ENCODE measurements at regions not wholly inside any gene's neighbourhood (a gene's known extent, or its start where the extent isn't known, plus 50 kb on each side); places are given as distances from the start of the nearest gene placed in this dataset.
"Not testable (repeated sequence)": the region's sequence is repeated elsewhere in the genome, so short reads cannot be mapped to it uniquely, and the experiment has no call there.

GRCh38 chr12:34097213-34097612 lies 74.9 kb downstream of the ALG10 start:
- DNase-seq = no peak

GRCh38 chr12:34105392-34105933 lies 83.2 kb downstream of the ALG10 start:
- no peak for DNase-seq

DNA sequence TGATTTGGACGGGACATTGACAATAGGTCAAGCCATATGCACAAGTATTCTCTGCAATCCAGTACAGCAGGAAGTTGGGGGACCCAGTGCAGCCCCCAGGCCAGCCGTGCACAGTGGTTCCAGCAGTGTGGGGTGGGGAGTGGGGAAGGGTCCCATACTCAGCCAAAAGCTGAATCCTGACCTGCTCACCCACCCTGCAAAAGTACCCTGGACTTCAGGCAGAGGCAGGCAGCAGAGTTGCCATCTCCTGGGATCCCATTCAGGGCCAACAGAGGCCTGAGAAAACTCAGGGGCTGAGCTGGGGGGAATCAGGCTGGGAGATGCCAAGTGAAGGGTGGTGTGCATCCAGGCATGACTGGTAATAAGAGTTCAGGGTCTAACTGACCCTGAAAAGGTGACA lies 83.9 kb downstream of the ALG10 start:
- DNase-seq = no peak

- DNase-seq = no peak
These were observed 84.7 kb downstream of the ALG10 start for GRCh38 chr12:34107016-34107415.

DNA sequence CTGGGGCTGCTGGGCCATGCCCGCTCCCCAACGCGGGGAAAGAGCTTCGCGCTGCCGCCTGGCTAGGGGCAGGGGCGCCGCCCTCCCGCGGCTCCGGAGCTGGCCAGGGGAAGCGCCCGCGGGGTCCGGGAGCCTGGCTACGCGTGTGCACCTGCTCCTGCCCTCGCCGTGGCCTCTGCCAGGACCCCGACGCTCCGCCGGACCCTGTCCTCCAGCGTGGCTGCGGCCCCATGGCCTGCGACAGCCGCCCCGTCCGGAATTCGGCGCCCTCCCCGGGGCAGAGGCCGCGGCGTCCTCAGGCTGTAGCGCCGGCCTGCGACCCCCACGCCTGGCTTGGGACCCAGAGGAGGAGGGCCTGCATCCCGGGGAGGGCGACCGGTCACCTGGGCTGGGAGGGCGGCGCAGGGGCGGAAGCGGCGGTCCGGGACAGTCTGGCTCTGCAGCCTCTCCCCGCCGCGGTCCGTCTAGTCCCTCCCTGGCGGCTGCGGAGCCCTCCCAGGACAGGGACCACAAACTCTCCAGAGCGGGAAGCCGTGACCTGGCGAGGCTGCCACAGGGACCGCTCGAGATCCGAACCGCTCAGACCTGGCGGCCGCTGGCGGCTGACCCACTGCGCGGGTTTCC lies 85.6 kb downstream of the ALG10 start:
- DNase-seq = no peak

- no peak for DNase-seq
These were observed 86.1 kb downstream of the ALG10 start for GRCh38 chr12:34108405-34108803.

DNA sequence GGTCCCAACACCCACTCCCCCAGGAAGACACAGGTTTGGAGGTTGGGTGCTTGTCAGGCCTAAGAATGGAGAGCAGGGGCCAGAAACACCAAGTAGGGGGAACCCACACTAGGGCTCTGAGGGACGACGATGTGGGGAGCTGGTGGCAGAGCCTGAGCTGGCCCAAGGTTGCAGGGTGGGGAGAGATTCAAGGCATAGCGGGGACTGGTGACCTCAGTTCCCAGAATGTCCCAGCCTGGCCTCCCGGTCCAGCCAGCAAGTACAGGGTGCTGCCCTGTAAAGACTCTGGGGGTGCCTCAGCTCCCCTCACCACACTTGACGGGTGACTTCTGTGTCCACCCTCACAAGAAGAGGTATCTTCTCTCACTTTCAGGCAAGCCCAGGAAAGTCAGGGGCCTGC lies 86.7 kb downstream of the ALG10 start:
- no peak for DNase-seq

GRCh38 chr12:34109390-34109789 lies 87.1 kb downstream of the ALG10 start:
- DNase-seq = no peak

DNA sequence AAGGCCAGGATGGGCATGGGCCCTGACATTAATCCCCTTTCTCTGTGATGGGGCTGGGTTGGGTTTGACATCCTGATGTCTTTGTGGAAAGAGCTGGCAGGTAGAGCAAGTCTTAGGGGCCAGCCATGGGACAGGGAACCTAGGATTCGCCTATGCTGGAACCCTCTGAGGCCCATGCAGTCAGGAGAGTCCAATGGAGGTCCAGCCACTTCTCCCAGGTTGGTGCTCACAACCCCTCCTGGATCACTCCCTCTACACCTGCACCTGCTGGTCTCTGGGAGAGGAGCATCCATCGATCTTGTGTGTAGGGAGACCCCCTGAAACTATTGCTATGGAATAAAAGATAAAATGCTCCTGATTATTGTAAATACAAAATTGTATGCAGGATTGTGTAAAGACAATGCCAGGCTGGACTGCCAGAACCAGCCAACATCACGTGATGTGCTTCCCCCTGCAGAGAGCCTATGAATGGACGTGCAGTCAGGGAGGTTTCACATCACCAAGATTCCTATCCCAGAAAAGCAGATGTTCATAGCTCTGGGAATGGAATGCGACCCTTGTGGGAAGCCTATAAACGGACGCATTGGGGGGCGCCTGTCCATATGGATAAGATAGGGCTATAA lies 87.7 kb downstream of the ALG10 start:
- DNase-seq = not testable (repeated sequence)

- no peak for DNase-seq
These were observed 97.1 kb downstream of the ALG10 start for GRCh38 chr12:34119366-34119765.

GRCh38 chr12:34121360-34121759 lies 99.1 kb downstream of the ALG10 start:
- DNase-seq = no peak

GRCh38 chr12:34123092-34123491 lies 100.8 kb downstream of the ALG10 start:
- DNase-seq = peak; percentile 64

DNA sequence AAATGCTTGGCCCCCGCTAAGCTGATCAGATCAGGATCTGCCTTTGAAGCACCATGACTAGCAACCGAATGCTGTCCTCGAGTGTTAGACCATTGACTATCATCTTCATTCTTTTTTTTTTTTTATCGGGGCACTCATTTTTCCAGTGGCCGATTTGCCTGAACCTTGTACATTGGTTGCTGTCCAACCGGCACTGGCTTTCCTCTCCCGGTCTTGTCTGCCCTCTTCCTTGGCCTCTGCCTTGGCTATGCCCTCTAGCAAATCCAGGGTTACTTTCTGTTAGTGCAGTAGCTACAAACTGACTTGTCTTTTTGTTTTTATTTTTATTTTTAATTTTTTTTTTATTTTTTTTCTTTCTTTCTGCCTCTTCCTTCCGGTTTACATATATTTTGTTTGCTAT lies 102.3 kb downstream of the ALG10 start:
- no peak for DNase-seq

GRCh38 chr12:34126239-34126641 lies 103.9 kb downstream of the ALG10 start:
- DNase-seq = peak; percentile 22

- DNase-seq = no peak
These were observed 104.5 kb downstream of the ALG10 start for GRCh38 chr12:34126805-34127204.

DNA sequence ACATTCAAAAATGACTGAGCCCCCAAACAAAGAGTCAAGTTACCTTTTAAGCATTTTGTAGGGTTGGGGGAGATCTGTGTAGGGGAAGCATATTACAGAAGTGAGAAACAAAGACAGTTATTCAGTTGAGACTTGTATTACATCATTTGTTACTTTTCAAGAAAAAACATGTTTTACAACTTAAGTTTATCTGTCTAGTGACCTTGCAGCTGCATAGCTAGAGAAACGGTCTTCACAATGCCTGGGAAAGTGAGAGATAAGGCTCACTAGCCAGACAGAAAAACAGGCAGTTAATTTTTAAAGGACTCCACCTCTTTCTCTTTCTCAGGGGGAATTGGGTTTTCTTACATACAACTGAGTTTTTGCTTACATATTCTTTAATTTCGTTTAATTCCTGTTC lies 105.1 kb downstream of the ALG10 start:
- DNase-seq = not testable (repeated sequence)

GRCh38 chr12:34142430-34142829 lies 120.1 kb downstream of the ALG10 start:
- DNase-seq = no peak

DNA sequence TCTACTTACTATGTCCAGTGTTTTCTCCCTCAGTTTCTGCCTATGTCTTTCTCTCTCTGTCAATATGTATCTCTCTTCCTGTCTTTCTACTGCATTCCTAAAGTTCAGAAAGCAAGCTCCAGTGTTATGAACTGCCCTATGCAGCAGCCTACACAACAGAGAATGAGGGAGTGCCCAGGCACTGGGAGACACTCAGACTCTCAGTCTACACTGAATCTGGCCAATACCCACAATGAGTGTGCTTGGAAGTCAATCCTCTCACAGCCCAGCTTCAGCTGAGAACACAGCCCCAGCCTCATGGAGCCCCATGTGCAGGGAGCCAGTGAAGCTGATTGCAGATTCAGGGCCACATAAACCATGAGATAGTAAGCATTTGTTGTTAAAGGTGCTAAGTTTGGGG lies 128.7 kb downstream of the ALG10 start:
- no peak for DNase-seq

DNA sequence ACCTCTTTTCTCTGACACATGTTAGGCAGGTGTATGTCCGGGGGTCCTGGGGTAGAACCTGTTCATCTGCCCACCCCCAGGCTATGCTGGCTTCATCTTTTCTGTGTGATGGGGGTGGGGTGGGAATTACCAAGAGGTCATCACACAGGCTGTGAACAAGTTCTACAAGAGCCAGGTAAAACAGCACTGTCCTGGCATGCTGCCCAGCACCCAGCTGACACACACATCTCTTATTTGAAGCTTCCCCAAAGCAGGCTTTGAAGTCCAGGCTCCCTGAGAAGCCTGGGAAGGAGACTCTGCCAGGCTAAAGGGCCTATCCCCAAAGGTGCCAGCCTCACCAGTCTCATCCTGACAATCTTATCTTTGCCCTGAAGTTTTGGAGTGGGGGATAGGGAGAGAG lies 141.1 kb downstream of the ALG10 start:
- no peak for DNase-seq

DNA sequence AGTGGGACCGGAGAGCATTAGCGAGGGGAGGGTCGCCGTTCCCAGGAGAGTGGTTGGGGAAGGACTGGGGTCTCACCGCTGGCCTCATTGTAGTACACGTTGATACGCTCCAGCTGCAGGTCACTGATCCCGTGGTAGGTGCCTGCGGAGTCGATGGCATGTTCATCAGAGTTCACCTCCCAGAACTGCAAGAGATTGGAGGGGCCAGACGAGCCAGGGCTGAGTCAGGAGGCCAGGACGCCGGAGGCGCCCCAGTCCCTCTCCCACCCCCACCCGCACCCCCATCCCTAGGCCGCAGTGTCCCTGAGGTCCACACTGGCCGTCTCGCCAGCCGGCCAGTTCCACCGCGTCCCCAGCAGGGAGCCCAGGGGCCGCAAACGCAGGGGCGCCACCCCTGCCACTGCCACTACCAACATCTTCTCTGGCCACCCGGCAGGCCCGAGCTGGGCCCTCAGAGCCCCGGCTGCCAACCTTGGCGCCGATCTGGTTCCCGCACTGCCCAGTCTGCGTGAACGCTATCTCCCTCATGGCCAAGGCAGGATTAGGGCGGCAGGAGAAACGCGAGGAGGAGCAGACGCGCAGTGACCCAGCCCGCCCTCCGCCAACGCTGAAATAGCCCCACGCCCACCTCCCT lies 144.2 kb downstream of the ALG10 start:
- no peak for DNase-seq

GRCh38 chr12:34168507-34168906 lies 146.2 kb downstream of the ALG10 start:
- not testable (repeated sequence) for DNase-seq

DNA sequence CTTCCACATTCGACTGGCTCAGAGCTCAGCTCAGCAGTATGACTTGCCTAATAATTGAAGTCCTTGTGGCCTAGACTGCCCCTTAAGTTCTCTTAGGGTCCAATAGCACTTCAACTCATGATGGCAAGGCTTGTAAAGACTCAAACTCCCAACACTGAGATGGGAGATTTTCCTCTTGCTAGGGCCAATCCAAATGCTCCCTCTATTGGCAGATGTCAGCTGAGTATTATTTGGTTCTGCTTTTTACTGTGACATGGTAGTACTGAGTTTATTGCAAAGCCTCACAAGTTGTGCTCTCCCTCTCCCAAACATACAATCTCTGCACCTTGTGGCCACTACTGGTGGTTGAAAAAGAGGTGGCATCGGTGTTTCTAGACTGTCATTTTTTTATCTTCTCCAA lies 164.2 kb downstream of the ALG10 start:
- DNase-seq = no peak

GRCh38 chr12:34188974-34189373 lies 166.7 kb downstream of the ALG10 start:
- DNase-seq = no peak

GRCh38 chr12:34190054-34190453 lies 167.8 kb downstream of the ALG10 start:
- no peak for DNase-seq

Measured in CD4-positive, alpha-beta T cell treated with Interleukin-4 for 4 hours (primary cell).